ENCODE measurements at regions not wholly inside any gene's neighbourhood (a gene's known extent, or its start where the extent isn't known, plus 50 kb on each side); places are given as distances from the start of the nearest gene placed in this dataset.
A peak's percentile ranks its signal among the peaks of the same experiment; 100 is the strongest.
"Not testable (repeated sequence)": the region's sequence is repeated elsewhere in the genome, so short reads cannot be mapped to it uniquely, and the experiment has no call there.

DNA sequence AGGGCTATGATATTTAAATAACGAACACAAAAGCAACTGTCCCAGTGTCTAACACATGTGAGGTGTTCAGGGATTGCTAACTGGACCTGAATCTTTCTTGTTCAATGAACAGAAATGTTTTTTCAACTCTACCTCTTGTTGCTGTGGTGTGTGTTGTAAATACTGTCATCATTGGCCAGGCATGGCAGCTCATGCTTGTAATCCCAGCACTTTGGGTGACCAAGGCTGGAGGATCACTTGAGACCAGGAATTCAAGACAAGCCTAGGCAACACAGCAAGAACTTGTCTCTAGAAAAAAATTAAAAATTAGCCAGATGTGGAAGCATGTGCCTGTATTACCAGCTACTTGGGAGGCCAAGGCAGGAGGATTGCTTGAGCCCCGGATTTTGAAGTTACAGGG, 1250.9 kb downstream of the TYW1 start:
- Histone ChIP-seq H3K4me1 (no peaks in the 10 kb centered on the region), H3K27me3 (no peaks in the 10 kb centered on the region), H3K9me3 (peaks cover 0 to 5% (median 0%) of the 10 kb centered on the region in 4 donors), H3K27ac (no peak overlapping the region), H3K36me3 (no peaks in the 10 kb centered on the region), H3K4me3 (no peak overlapping the region)
- ATAC-seq (ENCODE audit: low FRiP score in 2 of 2) (no peak), DNase-seq (no peak)
- 59 to 87% methylated on average over 2 of the region's 2 CpGs for WGBS, 2 donors
- TF ChIP-seq EP300 (IDR thresholded peaks at IDR 0.05) (no peak), POLR2A (IDR thresholded peaks at IDR 0.05) (no peak), POLR2AphosphoS5 (IDR thresholded peaks at IDR 0.05) (no peak)
- TF ChIP-seq, protein P1, sequence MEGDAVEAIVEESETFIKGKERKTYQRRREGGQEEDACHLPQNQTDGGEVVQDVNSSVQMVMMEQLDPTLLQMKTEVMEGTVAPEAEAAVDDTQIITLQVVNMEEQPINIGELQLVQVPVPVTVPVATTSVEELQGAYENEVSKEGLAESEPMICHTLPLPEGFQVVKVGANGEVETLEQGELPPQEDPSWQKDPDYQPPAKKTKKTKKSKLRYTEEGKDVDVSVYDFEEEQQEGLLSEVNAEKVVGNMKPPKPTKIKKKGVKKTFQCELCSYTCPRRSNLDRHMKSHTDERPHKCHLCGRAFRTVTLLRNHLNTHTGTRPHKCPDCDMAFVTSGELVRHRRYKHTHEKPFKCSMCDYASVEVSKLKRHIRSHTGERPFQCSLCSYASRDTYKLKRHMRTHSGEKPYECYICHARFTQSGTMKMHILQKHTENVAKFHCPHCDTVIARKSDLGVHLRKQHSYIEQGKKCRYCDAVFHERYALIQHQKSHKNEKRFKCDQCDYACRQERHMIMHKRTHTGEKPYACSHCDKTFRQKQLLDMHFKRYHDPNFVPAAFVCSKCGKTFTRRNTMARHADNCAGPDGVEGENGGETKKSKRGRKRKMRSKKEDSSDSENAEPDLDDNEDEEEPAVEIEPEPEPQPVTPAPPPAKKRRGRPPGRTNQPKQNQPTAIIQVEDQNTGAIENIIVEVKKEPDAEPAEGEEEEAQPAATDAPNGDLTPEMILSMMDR (IDR thresholded peaks at IDR 0.05) = no peak

DNA sequence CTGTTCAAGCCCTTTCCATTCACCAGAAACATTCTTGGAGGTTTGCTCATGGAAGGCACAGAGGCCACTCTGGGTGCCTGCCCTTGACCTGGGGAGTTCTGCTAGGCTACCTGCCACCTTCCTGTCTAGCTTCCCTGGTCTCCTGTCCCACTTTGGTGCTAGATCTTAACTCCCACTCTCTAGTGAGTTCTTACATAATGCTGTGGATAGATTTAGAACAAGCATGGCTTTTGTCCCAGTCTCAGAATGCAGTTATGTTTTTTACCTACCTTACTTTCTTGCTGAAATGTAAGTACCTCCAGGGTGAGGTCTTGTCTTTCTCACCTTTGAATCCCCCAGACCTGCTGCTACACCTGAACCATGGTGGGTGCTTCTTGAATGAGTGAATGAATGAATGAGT, 1252.3 kb downstream of the TYW1 start:
- Histone ChIP-seq H3K27me3 (no peaks in the 10 kb centered on the region), H3K4me3 (no peak overlapping the region), H3K4me1 (no peaks in the 10 kb centered on the region), H3K9me3 (peaks cover 0 to 5% (median 0%) of the 10 kb centered on the region in 4 donors), H3K36me3 (no peaks in the 10 kb centered on the region), H3K27ac (no peak overlapping the region)
- no peak for DNase-seq
- no peak for ATAC-seq (ENCODE audit: low FRiP score in 2 of 2)
- TF ChIP-seq, protein P1 (IDR thresholded peaks at IDR 0.05) = no peak
- TF ChIP-seq POLR2AphosphoS5 (IDR thresholded peaks at IDR 0.05) = no peak
- TF ChIP-seq POLR2A (IDR thresholded peaks at IDR 0.05) = no peak
- TF ChIP-seq EP300 (IDR thresholded peaks at IDR 0.05) = no peak

DNA sequence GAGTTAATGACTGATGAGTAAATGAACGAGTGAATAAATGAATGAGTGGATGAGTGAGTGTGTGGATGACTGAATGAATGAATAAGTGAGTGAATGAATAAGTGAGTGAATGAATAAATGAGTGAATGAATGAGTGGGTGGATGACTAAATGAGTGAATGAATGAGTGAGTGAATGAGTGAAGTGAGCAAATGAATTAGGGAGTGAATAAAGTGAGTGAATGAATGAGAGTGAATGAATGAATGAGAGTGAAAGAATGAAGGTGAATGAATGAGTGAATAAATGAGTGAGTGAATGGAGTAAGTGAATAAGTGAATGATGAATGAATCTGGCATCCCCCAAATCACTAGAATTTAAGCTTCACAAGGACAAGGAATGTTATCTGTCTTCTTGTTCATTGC, 1253.0 kb downstream of the TYW1 start:
- no peak overlapping the region for H3K4me3 ChIP-seq
- H3K27me3 ChIP-seq = no peaks in the 10 kb centered on the region
- no peaks in the 10 kb centered on the region for H3K4me1 ChIP-seq
- ATAC-seq (ENCODE audit: low FRiP score in 2 of 2) (no peak), DNase-seq (no peak)
- H3K9me3 ChIP-seq = peaks cover 0 to 5% (median 0%) of the 10 kb centered on the region in 4 donors
- WGBS, 2 donors = 75 to 100% methylated on average over 1 of the region's 1 CpG
- no peak overlapping the region for H3K27ac ChIP-seq
- no peaks in the 10 kb centered on the region for H3K36me3 ChIP-seq
- TF ChIP-seq EP300 (IDR thresholded peaks at IDR 0.05) (no peak), POLR2A (IDR thresholded peaks at IDR 0.05) (no peak), POLR2AphosphoS5 (IDR thresholded peaks at IDR 0.05) (no peak)
- TF ChIP-seq, protein P1 (IDR thresholded peaks at IDR 0.05) = no peak

DNA sequence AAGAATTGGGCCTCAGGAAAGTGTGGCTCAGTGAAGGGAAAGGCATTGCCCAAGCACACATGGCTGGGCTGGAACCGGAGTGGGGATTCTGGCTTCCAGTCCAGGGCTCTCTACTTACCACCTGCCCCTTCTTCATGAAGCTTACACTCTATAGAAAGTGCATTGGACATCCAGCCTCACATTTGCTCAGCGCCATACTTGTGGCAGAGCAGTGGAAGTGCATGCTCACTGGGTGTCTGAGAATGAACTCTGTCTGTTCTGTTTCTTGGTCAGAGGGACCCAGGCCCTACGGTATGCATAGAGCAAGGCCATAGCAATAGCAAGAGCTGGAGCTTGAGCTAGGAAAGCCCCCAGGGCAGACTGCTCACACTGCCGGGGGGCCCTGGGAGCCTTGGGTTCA, 1253.5 kb downstream of the TYW1 start:
- TF ChIP-seq, protein P1 (IDR thresholded peaks at IDR 0.05) = no peak
- no peak overlapping the region for H3K27ac ChIP-seq
- H3K36me3 ChIP-seq = no peaks in the 10 kb centered on the region
- no peaks in the 10 kb centered on the region for H3K27me3 ChIP-seq
- H3K4me3 ChIP-seq = no peak overlapping the region
- no peaks in the 10 kb centered on the region for H3K4me1 ChIP-seq
- DNase-seq (no peak), ATAC-seq (ENCODE audit: low FRiP score in 2 of 2) (peak in 1 of 2 donors; percentile 36)
- peaks cover 0 to 5% (median 0%) of the 10 kb centered on the region in 4 donors for H3K9me3 ChIP-seq
- WGBS, 2 donors = 89 to 95% methylated on average over 3 to 4 of the region's 4 CpGs

DNA sequence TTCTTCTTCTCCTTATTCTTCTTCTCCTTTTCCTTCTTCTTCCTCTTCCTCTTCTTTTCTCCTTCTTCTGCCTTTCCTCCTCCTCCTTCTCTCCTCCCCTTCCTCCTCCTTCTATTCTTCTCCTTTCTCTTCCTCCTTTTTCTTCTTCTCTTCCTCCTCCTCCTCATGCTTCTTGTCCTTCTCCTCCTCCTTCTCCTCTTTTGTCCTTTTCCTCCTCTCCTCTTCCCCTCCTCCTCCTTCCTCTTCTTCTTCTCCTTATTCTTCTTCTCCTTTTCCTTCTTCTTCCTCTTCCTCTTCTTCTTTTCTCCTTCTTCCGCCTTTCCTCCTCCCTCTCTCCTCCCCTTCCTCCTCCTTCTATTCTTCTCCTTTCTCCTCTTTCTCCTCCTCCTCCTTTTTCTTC, 1258.2 kb downstream of the TYW1 start:
- H3K9me3 ChIP-seq, H3K4me3 ChIP-seq: not testable (repeated sequence)
- WGBS, 2 donors = 69 to 78% methylated on average over 1 of the region's 1 CpG

More for the DNA sequence above, 1258.2 kb downstream of the TYW1 start:
- not testable (repeated sequence) for ATAC-seq (ENCODE audit: low FRiP score in 2 of 2); H3K36me3 ChIP-seq; DNase-seq; H3K27ac ChIP-seq; H3K4me1 ChIP-seq; H3K27me3 ChIP-seq
